Mucosa of rectum (tissue), 2 donors: ENCODE measurements at regions not wholly inside any gene's neighbourhood (a gene's known extent, or its start where the extent isn't known, plus 50 kb on each side); places are given as distances from the start of the nearest gene placed in this dataset.

ENCODE experiments used
- H3K27ac ChIP-seq, 2 donors: one replicate each; pipeline ENCODE4 v1.7.0; 2013; ENCODE audit warnings: inconsistent platforms in 2 of 2, low read depth in 2 of 2, low read length in 2 of 2
- H3K27me3 ChIP-seq, 2 donors: one replicate each; pipeline ENCODE4 v1.7.0; 2013; ENCODE audit warnings: low read length in 2 of 2; ENCODE audit not compliant: control insufficient read depth in 2 of 2, insufficient read depth in 2 of 2
- H3K36me3 ChIP-seq, 2 donors: one replicate each; pipeline ENCODE4 v1.7.0; 2013; ENCODE audit warnings: low read length in 2 of 2; ENCODE audit not compliant: control insufficient read depth in 2 of 2, insufficient read depth in 2 of 2
- H3K4me1 ChIP-seq, 2 donors: one replicate each; pipeline ENCODE4 v1.7.0; 2013; ENCODE audit warnings: low read length in 2 of 2, mild to moderate bottlenecking in 1 of 2; ENCODE audit not compliant: control insufficient read depth in 2 of 2, insufficient read depth in 2 of 2
- H3K4me3 ChIP-seq, 2 donors: one replicate each; pipeline ENCODE4 v1.7.0; 2013; ENCODE audit warnings: low read length in 2 of 2
- H3K9ac ChIP-seq, 2 donors: one replicate each; pipeline ENCODE4 v1.7.0; 2013; ENCODE audit warnings: low read length in 2 of 2, low read depth in 1 of 2, mild to moderate bottlenecking in 1 of 2
- H3K9me3 ChIP-seq, 2 donors: one replicate each; pipeline ENCODE4 v1.7.0; 2013; ENCODE audit warnings: low read length in 2 of 2; ENCODE audit not compliant: control insufficient read depth in 2 of 2
- donor health status: healthy.
- donor health status: Normal muscosa, but diverticular disease.

- no peaks in the 10 kb centered on the region for H3K4me1 ChIP-seq
- H3K36me3 ChIP-seq, result no peaks in the 10 kb centered on the region
- H3K9ac ChIP-seq, result no peak overlapping the region
Measured at GRCh38 chr3:34248352-34248751, 449.9 kb downstream of the PDCD6IP start.

DNA sequence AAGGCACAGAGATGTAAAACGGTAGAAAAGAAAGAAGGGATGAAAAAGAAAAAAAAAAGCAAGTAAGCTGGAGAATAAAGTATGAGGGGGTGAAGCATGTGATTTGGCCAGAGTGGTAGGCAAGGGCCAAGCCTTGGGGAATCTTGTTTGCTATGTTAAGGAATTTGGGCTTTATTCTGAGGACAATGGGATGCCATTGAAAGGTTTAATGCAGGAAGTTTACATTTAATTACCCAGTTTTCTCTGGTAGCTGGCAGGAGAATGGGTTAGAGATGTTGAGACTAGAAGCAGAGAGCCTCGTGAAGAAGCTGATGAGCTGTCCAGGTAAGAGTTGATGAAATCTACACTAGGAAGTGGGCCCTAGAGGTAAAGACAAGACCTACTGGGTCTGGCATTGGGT lies 455.9 kb downstream of the PDCD6IP start:
- Histone ChIP-seq H3K9me3 (no peaks in the 10 kb centered on the region), H3K4me3 (no peak overlapping the region), H3K4me1 (no peaks in the 10 kb centered on the region), H3K9ac (no peak overlapping the region), H3K36me3 (no peaks in the 10 kb centered on the region), H3K27me3 (no peaks in the 10 kb centered on the region), H3K27ac (no peak overlapping the region)

More at GRCh38 chr3:34248352-34248751, 449.9 kb downstream of the PDCD6IP start:
- Histone ChIP-seq H3K27me3 (no peaks in the 10 kb centered on the region), H3K9me3 (no peaks in the 10 kb centered on the region), H3K4me3 (no peak overlapping the region), H3K27ac (no peak overlapping the region)

GRCh38 chr3:34256021-34256420 lies 457.6 kb downstream of the PDCD6IP start:
- Histone ChIP-seq H3K27ac (no peak overlapping the region), H3K9me3 (no peaks in the 10 kb centered on the region), H3K4me1 (no peaks in the 10 kb centered on the region), H3K27me3 (no peaks in the 10 kb centered on the region), H3K36me3 (no peaks in the 10 kb centered on the region), H3K4me3 (no peak overlapping the region), H3K9ac (no peak overlapping the region)

GRCh38 chr3:34256791-34257190 lies 458.4 kb downstream of the PDCD6IP start:
- Histone ChIP-seq H3K9ac (no peak overlapping the region), H3K27me3 (no peaks in the 10 kb centered on the region), H3K9me3 (no peaks in the 10 kb centered on the region), H3K27ac (no peak overlapping the region), H3K4me1 (no peaks in the 10 kb centered on the region), H3K4me3 (no peak overlapping the region), H3K36me3 (no peaks in the 10 kb centered on the region)

GRCh38 chr3:34258271-34258998 lies 460.0 kb downstream of the PDCD6IP start:
- no peaks in the 10 kb centered on the region for H3K9me3 ChIP-seq
- no peaks in the 10 kb centered on the region for H3K27me3 ChIP-seq
- H3K27ac ChIP-seq, result no peak overlapping the region
- peaks cover 4 to 12% of the 10 kb centered on the region in 2 donors for H3K4me1 ChIP-seq
- H3K36me3 ChIP-seq, result no peaks in the 10 kb centered on the region
- no peak overlapping the region for H3K4me3 ChIP-seq
- no peak overlapping the region for H3K9ac ChIP-seq

DNA sequence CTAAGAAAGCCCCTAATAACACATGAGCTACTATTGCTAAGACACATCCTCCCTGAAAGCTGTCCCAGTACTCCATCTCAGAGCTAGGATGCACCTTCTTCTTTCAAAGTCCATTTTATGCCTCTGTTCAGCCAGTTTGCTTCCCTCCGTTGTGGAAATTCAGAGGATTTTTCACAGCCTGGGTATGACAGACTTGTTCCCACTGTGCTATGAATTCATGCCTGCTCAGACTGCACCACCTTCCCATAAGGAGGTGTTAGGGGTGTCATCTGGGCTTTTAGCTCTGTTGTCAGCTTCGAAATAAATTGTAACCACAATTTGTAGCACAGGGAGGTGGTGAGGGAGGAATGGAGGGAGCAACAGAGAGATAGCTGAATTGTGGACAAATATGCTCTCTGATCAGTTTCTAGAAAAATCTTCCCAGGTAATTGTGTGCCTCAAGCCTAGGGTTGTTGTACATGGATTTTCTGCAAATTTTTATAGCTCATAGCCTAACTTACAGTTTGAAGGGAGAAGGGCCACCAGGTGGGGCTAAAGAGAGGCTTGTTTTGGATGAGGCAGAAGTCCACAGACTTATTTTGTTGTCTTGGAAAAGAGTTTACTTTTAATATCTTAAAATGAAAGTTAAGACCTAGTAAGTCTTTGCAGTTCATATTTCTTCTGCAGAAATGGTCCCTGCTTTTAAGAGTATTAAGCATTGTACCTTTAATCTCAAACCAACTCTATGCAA lies 462.0 kb downstream of the PDCD6IP start:
- Histone ChIP-seq H3K27me3 (no peaks in the 10 kb centered on the region), H3K27ac (no peak overlapping the region), H3K9ac (no peak overlapping the region), H3K36me3 (no peaks in the 10 kb centered on the region), H3K4me3 (no peak overlapping the region), H3K4me1 (peaks cover 4 to 13% of the 10 kb centered on the region in 2 donors), H3K9me3 (no peaks in the 10 kb centered on the region)

- no peaks in the 10 kb centered on the region for H3K9me3 ChIP-seq
- H3K9ac ChIP-seq, result no peak overlapping the region
- H3K4me3 ChIP-seq, result no peak overlapping the region
- no peaks in the 10 kb centered on the region for H3K36me3 ChIP-seq
- H3K27me3 ChIP-seq, result no peaks in the 10 kb centered on the region
- no peak overlapping the region for H3K27ac ChIP-seq
- peaks cover 4 to 13% of the 10 kb centered on the region in 2 donors for H3K4me1 ChIP-seq
Measured at GRCh38 chr3:34261001-34261385, 462.6 kb downstream of the PDCD6IP start.

DNA sequence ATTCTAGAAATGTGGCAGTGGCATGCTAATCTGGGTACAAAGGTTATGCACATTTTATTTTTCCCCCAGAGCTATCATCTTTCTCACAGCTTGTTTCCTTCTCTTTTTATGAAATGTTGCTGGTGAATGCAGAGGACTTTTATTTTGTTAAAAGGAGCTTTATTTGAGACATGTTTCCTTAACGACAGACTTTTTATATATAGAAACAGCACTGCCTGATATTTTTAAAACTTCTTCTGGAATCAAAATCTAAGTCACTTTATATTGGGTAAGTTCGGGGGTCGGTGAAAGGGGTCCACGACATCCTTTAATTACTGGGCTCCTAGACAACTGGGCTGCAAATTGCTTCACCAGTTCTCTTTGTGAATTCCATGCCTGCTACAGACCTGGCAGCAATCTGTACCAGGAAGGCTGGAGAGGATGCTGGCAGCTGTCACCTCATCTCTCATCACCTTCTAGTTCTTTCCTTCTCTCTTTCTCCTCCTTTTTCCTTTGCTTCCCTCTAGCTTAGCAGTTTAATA lies 464.7 kb downstream of the PDCD6IP start:
- Histone ChIP-seq H3K9ac (no peak overlapping the region), H3K4me3 (no peak overlapping the region), H3K9me3 (no peaks in the 10 kb centered on the region), H3K27me3 (no peaks in the 10 kb centered on the region), H3K4me1 (peaks cover 8 to 16% of the 10 kb centered on the region in 2 donors), H3K27ac (no peak overlapping the region), H3K36me3 (no peaks in the 10 kb centered on the region)

DNA sequence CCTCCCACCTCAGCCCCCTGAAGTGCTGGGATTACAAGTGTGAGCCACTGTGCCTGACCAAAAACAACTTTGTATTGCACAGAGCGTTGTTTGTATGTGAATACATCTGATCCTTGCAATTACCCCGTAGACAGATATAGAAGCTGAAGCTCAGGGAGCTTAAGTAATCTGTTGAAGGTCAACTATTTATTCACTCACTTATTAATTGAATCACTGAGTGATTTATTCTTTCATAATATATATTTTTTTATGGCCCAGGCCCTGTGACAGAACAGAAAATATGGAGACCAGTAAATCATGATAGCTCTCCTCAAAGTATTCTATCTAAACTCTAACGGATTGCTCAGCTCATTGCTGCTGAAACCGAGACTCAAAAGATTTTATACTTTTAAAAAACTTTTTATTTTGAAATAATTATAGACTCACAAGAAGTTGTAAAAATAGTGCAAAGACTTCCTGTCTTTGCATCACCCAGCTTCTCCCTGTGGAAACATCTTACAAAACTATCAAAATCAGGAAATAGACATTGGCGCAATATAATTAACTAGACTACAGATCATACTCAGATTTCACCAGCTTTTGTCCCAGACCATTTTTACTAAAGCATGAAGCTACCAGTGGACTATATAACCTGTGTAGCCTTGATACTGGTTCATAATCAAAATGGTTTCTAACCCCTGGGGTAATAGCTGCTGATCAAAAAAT lies 466.1 kb downstream of the PDCD6IP start:
- H3K9ac ChIP-seq, result no peak overlapping the region
- no peaks in the 10 kb centered on the region for H3K27me3 ChIP-seq
- H3K4me3 ChIP-seq, result no peak overlapping the region
- peaks cover 8 to 16% of the 10 kb centered on the region in 2 donors for H3K4me1 ChIP-seq
- H3K36me3 ChIP-seq, result no peaks in the 10 kb centered on the region
- H3K9me3 ChIP-seq, result no peaks in the 10 kb centered on the region
- no peak overlapping the region for H3K27ac ChIP-seq

DNA sequence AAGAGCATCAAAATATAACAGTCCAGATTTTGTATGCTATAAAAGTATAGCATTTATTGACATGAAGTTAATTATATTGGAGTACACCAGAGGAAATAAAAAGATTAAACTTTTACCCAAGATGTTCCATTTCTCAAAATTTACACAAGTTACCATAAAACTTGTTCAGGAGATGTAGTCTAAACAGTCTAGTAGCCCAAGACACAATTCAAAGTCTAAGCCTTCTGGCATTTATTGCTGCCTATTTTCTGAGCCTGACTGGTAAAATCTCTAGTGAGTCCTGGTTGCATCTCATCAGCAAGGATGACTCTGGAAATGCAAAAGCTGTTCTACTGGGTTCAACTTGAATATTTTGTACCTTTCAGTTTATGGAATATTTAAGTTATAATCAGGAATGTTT lies 468.7 kb downstream of the PDCD6IP start:
- Histone ChIP-seq H3K36me3 (no peaks in the 10 kb centered on the region), H3K27ac (no peak overlapping the region), H3K27me3 (no peaks in the 10 kb centered on the region), H3K9me3 (no peaks in the 10 kb centered on the region), H3K9ac (no peak overlapping the region), H3K4me3 (no peak overlapping the region), H3K4me1 (peaks cover 8 to 16% of the 10 kb centered on the region in 2 donors)
